ENCODE measurements at regions not wholly inside any gene's neighbourhood (a gene's known extent, or its start where the extent isn't known, plus 50 kb on each side); places are given as distances from the start of the nearest gene placed in this dataset.

DNA sequence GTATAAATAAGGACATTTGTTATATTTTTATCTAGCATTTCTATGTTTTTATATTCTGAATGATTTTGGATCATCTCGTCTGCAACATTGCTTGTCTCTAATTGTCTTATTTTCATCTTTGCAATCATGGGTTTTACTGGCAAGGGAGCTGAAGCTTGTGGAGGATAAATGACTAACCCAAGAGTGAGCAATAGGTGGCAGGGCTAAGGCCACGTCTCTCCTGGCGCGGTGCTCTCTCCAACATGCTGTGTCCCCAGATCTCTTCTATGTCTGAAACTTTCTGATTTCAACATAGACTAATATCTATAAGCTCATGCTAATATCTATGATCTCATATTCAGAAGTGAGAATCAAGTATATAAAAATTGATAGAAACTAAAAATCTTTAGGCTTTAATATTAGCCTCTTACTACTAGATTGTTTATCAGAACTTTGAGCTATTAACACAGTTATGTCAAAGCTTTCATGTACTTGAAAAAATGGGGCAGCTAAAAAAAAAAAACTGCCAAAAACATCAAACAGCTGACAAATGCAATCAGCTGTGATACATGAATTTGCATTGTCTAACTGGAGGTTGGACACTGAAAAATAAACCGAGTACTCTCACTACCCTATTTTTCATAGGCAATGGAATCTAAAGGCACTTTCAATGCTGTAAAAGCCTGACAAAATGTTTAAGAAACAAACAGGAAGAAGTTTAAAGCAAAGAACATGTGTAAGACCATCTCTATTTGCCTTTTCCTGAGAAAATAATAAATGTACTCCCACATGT lies 169.2 kb downstream of the TMA16 start:
- TF ChIP-seq EZH2 (IDR thresholded peaks at IDR 0.05; ENCODE audit: insufficient read depth, poor library complexity, severe bottlenecking), result no peak
- no peak for TF ChIP-seq EZH2phosphoT487 (IDR thresholded peaks at IDR 0.05; ENCODE audit: insufficient read depth, low read depth)

Data from GM23248 (cell line).